ENCODE measurements at regions not wholly inside any gene's neighbourhood (a gene's known extent, or its start where the extent isn't known, plus 50 kb on each side); places are given as distances from the start of the nearest gene placed in this dataset.

- no peak for TF ChIP-seq CTCF (conservative IDR thresholded peaks at IDR 0.05; ENCODE audit: low read depth, low read length)
- TF ChIP-seq MAZ (IDR thresholded peaks at IDR 0.05; ENCODE audit: borderline replicate concordance, low read depth, low read length): no peak
- no peak for TF ChIP-seq CEBPB (IDR thresholded peaks at IDR 0.05; ENCODE audit: low read depth, low read length)
- TF ChIP-seq POLR2A (IDR thresholded peaks at IDR 0.05; ENCODE audit: low read depth, low read length): no peak
- no peak for TF ChIP-seq MAFK (IDR thresholded peaks at IDR 0.05; ENCODE audit: low read depth, low read length)
- no peak for TF ChIP-seq USF2 (IDR thresholded peaks at IDR 0.05; ENCODE audit: low read depth, low read length)
- no peak for TF ChIP-seq MXI1 (IDR thresholded peaks at IDR 0.05; ENCODE audit: borderline replicate concordance, low read depth, low read length)
- no peak for TF ChIP-seq RFX5 (IDR thresholded peaks at IDR 0.05; ENCODE audit: low read depth, low read length)
- no peak for TF ChIP-seq RCOR1 (IDR thresholded peaks at IDR 0.05; ENCODE audit: insufficient replicate concordance, low read length)
- no peak for TF ChIP-seq RAD21 (IDR thresholded peaks at IDR 0.05; ENCODE audit: low read length)
- TF ChIP-seq SMC3 (IDR thresholded peaks at IDR 0.05; ENCODE audit: low read depth, low read length): no peak
- no peak for TF ChIP-seq FOS (IDR thresholded peaks at IDR 0.05; ENCODE audit: low read depth, low read length)
These were observed 264.6 kb upstream of the TLE3 start for GRCh38 chr15:70362350-70362749.
